Hepatocyte (in vitro differentiated cells): ENCODE measurements at regions not wholly inside any gene's neighbourhood (a gene's known extent, or its start where the extent isn't known, plus 50 kb on each side); places are given as distances from the start of the nearest gene placed in this dataset.

Experiments
- DNase-seq: peaks from one replicate; pipeline ENCODE4 v3.0.0-alpha.2; 2016; ENCODE audit warnings: low spot score
- H2AFZ ChIP-seq: fragments of 200-600 bp; sonication (generic); 2 replicates; pipeline ENCODE4 v1.6.0; 2016; ENCODE audit warnings: antibody characterized with exemption, mild to moderate bottlenecking
- H3K27ac ChIP-seq: fragments of 200-600 bp; sonication (generic); 2 replicates; pipeline ENCODE4 v1.5.1; 2016; ENCODE audit warnings: mild to moderate bottlenecking
- H3K27me3 ChIP-seq: fragments of 200-600 bp; sonication (generic); 2 replicates; pipeline ENCODE4 v1.6.1; 2016
- H3K36me3 ChIP-seq: fragments of 200-600 bp; sonication (generic); replicated peaks from 2 replicates; pipeline ENCODE4 v1.5.1; 2016; ENCODE audit warnings: low read depth; ENCODE audit not compliant: insufficient read depth
- H3K4me1 ChIP-seq: fragments of 200-600 bp; sonication (generic); 2 replicates; pipeline ENCODE4 v1.5.1; 2016; ENCODE audit warnings: mild to moderate bottlenecking, moderate library complexity; ENCODE audit not compliant: insufficient read depth
- H3K4me2 ChIP-seq: fragments of 200-600 bp; sonication (generic); 2 replicates; pipeline ENCODE4 v1.6.0; 2016
- H3K4me3 ChIP-seq: fragments of 200-600 bp; sonication (generic); 2 replicates; pipeline ENCODE4 v1.5.1; 2016; ENCODE audit warnings: mild to moderate bottlenecking
- H3K79me2 ChIP-seq: fragments of 200-600 bp; sonication (generic); 2 replicates; pipeline ENCODE4 v1.6.0; 2017; ENCODE audit warnings: mild to moderate bottlenecking
- H3K9me2 ChIP-seq: fragments of 200-600 bp; sonication (generic); replicated peaks from 2 replicates; pipeline ENCODE4 v1.6.0; 2017; ENCODE audit warnings: mild to moderate bottlenecking; ENCODE audit not compliant: insufficient read depth
- H3K9me3 ChIP-seq: fragments of 200-600 bp; sonication (generic); 2 replicates; pipeline ENCODE4 v1.5.1; 2016; ENCODE audit warnings: low read depth, mild to moderate bottlenecking
- H4K20me1 ChIP-seq: fragments of 200-600 bp; sonication (generic); 2 replicates; pipeline ENCODE4 v1.6.0; 2016; ENCODE audit warnings: mild to moderate bottlenecking; ENCODE audit not compliant: insufficient read depth, poor library complexity, severe bottlenecking
- EZH2 ChIP-seq: fragments of 200-600 bp; sonication (generic); IDR thresholded peaks from 2 replicates; pipeline ENCODE4 v1.6.1; 2016; ENCODE audit warnings: antibody characterized with exemption, mild to moderate bottlenecking, borderline replicate concordance
- EZH2phosphoT487 ChIP-seq: fragments of 200-600 bp; sonication (generic); IDR thresholded peaks from one replicate; pipeline ENCODE4 v1.6.1; 2018; ENCODE audit warnings: antibody characterized with exemption, mild to moderate bottlenecking, low read depth, moderate library complexity; ENCODE audit not compliant: unreplicated experiment, severe bottlenecking
- WGBS: methylation state at CpG from one replicate; pipeline ENCODE4 v1.1.6; 2016; ENCODE audit warnings: low lambda C conversion rate; ENCODE audit errors: missing lambda C conversion rate; 5-methylcytosine and 5-hydroxymethylcytosine counted together
- TF ChIP-seq, protein P1 (sequence below): fragments of 200-600 bp; sonication (generic); IDR thresholded peaks from 2 replicates; pipeline ENCODE4 v1.5.1; 2016; ENCODE audit warnings: antibody characterized with exemption, mild to moderate bottlenecking; ENCODE audit not compliant: poor library complexity

DNA sequence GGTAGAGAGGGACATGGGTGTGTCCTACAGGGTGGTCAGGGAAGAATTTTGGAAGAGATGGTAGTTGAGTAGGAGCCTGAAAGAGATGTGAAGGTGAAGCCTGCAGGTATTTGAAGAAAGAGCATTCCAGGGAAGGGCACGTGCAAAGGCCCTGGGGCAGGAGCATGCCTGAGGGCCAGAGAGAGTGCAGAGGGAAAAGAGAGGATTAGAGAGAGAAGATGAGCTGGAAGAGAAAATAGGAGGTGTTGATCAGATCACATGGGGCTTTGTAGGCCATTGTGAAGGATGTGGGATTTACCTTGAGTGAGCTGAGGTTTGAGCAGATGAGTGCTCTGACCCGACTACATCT lies 455.0 kb downstream of the HAPSTR1 start:
- Histone ChIP-seq H3K36me3 (no peaks in the 10 kb centered on the region), H3K27ac (peak overlapping the region; percentile 82)
- 95% methylated on average over 2 of the region's 2 CpGs for WGBS

DNA sequence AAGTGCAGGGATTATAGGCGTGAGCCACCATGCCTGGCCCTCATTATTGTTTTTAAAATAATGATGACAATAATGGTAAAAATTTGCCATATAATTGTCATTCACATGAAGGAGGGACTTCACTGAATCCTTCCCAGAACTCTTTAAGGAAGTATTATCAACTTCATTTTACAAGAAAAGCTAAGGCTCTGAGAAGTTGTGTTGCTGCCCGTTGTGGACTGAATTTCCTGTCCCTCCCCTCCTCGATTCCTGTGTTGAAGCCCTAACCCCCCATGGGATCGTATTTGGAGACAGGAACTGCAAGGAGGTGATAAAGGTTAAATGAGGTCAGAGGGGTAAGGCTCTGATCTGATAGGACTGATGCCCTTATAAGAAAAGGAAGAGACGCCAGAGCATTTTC lies 458.0 kb downstream of the HAPSTR1 start:
- H3K9me2 ChIP-seq, result no peaks in the 10 kb centered on the region
- H3K9me3 ChIP-seq, result no peaks in the 10 kb centered on the region
- no peak overlapping the region for H3K27ac ChIP-seq
- no peaks in the 10 kb centered on the region for H3K4me1 ChIP-seq
- no peaks in the 10 kb centered on the region for H3K36me3 ChIP-seq
- no peaks in the 10 kb centered on the region for H3K27me3 ChIP-seq
- H2AFZ ChIP-seq, result no peak overlapping the region
- 63% methylated on average over 5 of the region's 5 CpGs for WGBS
- TF ChIP-seq EZH2phosphoT487 (no peak), EZH2 (no peak)
- TF ChIP-seq, protein P1, sequence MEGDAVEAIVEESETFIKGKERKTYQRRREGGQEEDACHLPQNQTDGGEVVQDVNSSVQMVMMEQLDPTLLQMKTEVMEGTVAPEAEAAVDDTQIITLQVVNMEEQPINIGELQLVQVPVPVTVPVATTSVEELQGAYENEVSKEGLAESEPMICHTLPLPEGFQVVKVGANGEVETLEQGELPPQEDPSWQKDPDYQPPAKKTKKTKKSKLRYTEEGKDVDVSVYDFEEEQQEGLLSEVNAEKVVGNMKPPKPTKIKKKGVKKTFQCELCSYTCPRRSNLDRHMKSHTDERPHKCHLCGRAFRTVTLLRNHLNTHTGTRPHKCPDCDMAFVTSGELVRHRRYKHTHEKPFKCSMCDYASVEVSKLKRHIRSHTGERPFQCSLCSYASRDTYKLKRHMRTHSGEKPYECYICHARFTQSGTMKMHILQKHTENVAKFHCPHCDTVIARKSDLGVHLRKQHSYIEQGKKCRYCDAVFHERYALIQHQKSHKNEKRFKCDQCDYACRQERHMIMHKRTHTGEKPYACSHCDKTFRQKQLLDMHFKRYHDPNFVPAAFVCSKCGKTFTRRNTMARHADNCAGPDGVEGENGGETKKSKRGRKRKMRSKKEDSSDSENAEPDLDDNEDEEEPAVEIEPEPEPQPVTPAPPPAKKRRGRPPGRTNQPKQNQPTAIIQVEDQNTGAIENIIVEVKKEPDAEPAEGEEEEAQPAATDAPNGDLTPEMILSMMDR, result no peak
- H3K4me3 ChIP-seq, result no peak overlapping the region
- H3K4me2 ChIP-seq, result no peak overlapping the region
- DNase-seq, result no peak
- H4K20me1 ChIP-seq, result no peaks in the 10 kb centered on the region
- H3K79me2 ChIP-seq, result no peaks in the 10 kb centered on the region

More for the DNA sequence above, 455.0 kb downstream of the HAPSTR1 start:
- H3K4me2 ChIP-seq, result peak overlapping the region; percentile 20
- H3K4me3 ChIP-seq, result no peak overlapping the region
- H3K4me1 ChIP-seq, result no peaks in the 10 kb centered on the region
- TF ChIP-seq, protein P1, result no peak
- TF ChIP-seq EZH2phosphoT487, result no peak
- no peak for TF ChIP-seq EZH2
- no peaks in the 10 kb centered on the region for H3K9me2 ChIP-seq
- no peaks in the 10 kb centered on the region for H3K27me3 ChIP-seq
- DNase-seq, result no peak
- H3K9me3 ChIP-seq, result no peaks in the 10 kb centered on the region
- no peaks in the 10 kb centered on the region for H4K20me1 ChIP-seq
- no peak overlapping the region for H2AFZ ChIP-seq
- H3K79me2 ChIP-seq, result no peaks in the 10 kb centered on the region

DNA sequence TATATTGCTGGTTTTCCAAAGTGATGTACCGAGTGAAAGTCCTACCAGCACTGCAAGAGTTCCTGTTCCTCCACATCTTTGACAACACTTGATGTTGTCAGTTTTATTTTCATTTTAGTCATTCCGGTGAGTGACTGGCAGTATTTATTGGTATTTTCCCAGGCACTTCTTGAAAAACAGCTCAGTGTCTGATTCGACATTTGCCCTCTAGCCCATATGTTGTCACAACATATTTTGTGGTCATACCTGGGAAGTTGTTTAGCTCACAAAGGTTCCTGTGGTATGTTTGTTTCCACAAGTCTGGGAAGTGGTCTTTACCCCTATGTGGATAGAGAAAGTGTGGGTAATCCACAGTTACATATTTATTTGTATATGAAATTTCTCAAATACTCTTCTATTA lies 463.6 kb downstream of the HAPSTR1 start:
- Histone ChIP-seq H2AFZ (no peak overlapping the region), H3K4me1 (no peaks in the 10 kb centered on the region), H3K9me3 (no peaks in the 10 kb centered on the region), H3K27me3 (no peaks in the 10 kb centered on the region), H3K79me2 (no peaks in the 10 kb centered on the region), H3K36me3 (no peaks in the 10 kb centered on the region), H3K4me3 (no peak overlapping the region), H3K9me2 (no peaks in the 10 kb centered on the region), H3K27ac (no peak overlapping the region), H3K4me2 (no peak overlapping the region), H4K20me1 (no peaks in the 10 kb centered on the region)
- no peak for DNase-seq
- no peak for TF ChIP-seq EZH2phosphoT487
- TF ChIP-seq, protein P1, result no peak
- no peak for TF ChIP-seq EZH2
- 99% methylated on average over 3 of the region's 3 CpGs for WGBS
